ENCODE measurements at regions not wholly inside any gene's neighbourhood (a gene's known extent, or its start where the extent isn't known, plus 50 kb on each side); places are given as distances from the start of the nearest gene placed in this dataset.

DNA sequence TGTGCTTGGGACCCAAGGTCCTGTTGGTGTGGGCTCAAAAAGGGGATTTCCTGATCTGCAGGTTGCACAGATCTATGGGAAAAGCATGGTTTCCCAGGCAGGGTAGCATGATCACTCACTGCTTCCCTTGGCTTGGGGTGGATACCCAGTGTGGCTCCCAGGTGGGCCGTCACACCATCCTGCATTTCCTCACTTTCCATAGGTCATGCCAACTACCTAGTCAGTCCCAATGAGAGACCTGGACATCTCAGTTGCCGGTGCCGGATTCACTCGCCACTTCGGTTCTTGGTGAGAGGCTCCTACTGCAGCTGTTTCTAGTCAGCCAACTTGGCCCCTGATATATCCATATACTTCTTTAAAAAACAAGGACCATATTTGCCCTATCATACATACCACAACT is 503.0 kb downstream of the PCDH17 start:
- intact Hi-C loops (cut with DNase I) = no loop called here

GRCh38 chr13:58142952-58143351 is 511.4 kb downstream of the PCDH17 start:
- no peak for DNase-seq (ENCODE audit: low spot score)
- intact Hi-C loops (cut with DNase I) = no loop called here

More for the DNA sequence above, 503.0 kb downstream of the PCDH17 start:
- DNase-seq (ENCODE audit: low spot score) = no peak

- DNase-seq (ENCODE audit: low spot score) = no peak
- intact Hi-C loops (cut with DNase I) = no loop called here
These were observed 513.1 kb downstream of the PCDH17 start for GRCh38 chr13:58144616-58145015.

GRCh38 chr13:58151452-58151851 is 519.9 kb downstream of the PCDH17 start:
- intact Hi-C loops (cut with DNase I) = no loop called here
- no peak for DNase-seq (ENCODE audit: low spot score)

- intact Hi-C loops (cut with DNase I) = no loop called here
- DNase-seq (ENCODE audit: low spot score) = no peak
These were observed 529.4 kb downstream of the PCDH17 start for GRCh38 chr13:58160980-58161379.

DNA sequence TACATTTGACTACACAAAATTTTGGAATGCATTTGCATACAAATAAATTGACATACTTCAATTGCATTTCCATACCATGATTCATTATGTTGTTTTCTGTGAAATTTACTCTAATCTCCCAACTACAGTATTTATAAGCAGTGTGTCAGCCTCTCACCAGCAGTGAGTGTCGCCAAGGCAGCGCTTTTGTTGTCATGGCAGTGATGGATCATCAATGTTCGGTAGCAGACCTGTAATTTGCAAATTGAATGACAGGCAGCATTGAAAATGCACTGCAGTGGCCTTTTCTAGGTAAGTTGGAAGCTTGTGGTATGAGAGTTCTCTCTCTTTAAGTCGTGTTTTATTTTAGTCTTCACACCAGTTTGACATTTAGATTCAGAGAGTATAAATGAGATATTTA is 534.1 kb downstream of the PCDH17 start:
- intact Hi-C loops (cut with DNase I) = no loop called here
- no peak for DNase-seq (ENCODE audit: low spot score)

DNA sequence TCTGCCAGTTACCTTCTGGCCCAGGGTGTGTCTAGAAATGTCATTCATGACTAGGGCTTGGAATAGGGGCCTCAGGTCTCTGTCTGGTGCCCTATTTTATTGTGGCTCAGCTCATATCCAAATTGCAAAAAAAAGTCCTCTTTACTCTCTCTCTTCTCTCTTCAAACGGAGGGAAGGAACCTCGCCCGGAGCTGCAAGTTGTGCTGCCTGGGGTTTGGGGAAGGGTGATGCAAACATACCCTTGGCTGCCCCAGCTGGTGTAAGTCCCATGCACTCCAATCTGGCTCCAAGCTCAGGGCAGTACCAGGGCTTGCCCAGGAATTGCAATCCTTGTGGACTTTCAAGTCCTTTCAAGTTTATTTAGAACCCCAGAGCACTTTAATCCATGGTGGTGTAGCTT is 549.6 kb downstream of the PCDH17 start:
- DNase-seq (ENCODE audit: low spot score) = peak; percentile 72
- intact Hi-C loops (cut with DNase I) = no loop called here

GRCh38 chr13:58187881-58188280 is 556.3 kb downstream of the PCDH17 start:
- no peak for DNase-seq (ENCODE audit: low spot score)
- intact Hi-C loops (cut with DNase I) = no loop called here

GRCh38 chr13:58190577-58190976 is 559.0 kb downstream of the PCDH17 start:
- DNase-seq (ENCODE audit: low spot score) = no peak
- intact Hi-C loops (cut with DNase I) = no loop called here

GRCh38 chr13:58191754-58192153 is 560.2 kb downstream of the PCDH17 start:
- DNase-seq (ENCODE audit: low spot score) = no peak
- intact Hi-C loops (cut with DNase I) = no loop called here

GRCh38 chr13:58202099-58202498 is 570.6 kb downstream of the PCDH17 start:
- intact Hi-C loops (cut with DNase I) = no loop called here
- no peak for DNase-seq (ENCODE audit: low spot score)

GRCh38 chr13:58207501-58207900 is 576.0 kb downstream of the PCDH17 start:
- intact Hi-C loops (cut with DNase I) = no loop called here
- DNase-seq (ENCODE audit: low spot score) = no peak

- intact Hi-C loops (cut with DNase I) = no loop called here
These were observed 603.9 kb downstream of the PCDH17 start for GRCh38 chr13:58235454-58235853.

GRCh38 chr13:58238972-58239773 is 607.6 kb downstream of the PCDH17 start:
- no peak for DNase-seq (ENCODE audit: low spot score)
- intact Hi-C loops (cut with DNase I) = no loop called here

More at GRCh38 chr13:58235454-58235853, 603.9 kb downstream of the PCDH17 start:
- no peak for DNase-seq (ENCODE audit: low spot score)

GRCh38 chr13:58239774-58240268 is 608.3 kb downstream of the PCDH17 start:
- DNase-seq (ENCODE audit: low spot score) = no peak
- intact Hi-C loops (cut with DNase I) = no loop called here

- intact Hi-C loops (cut with DNase I) = no loop called here
- DNase-seq (ENCODE audit: low spot score) = no peak
These were observed 615.5 kb downstream of the PCDH17 start for GRCh38 chr13:58247080-58247479.

DNA sequence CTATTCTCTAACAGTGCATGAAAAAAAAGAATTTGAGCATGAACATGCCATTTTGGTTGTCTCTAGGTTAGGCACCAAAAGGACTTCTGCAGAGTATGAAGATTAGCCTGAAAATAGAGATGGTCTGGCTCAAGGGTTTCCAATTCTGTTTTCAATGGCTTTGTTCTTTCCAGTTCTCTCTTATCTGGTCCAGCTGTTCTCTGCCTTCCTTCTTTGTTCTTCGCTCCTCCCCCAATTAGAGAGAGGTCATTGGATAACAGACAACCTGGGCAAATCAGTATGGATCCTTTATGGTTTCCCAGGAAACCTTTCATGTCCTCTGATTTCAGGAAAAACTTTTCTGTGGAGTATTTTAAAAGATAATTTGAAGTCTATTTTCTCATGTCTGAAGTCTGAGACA is 623.4 kb downstream of the PCDH17 start:
- intact Hi-C loops (cut with DNase I) = no loop called here
- DNase-seq (ENCODE audit: low spot score) = no peak

DNA sequence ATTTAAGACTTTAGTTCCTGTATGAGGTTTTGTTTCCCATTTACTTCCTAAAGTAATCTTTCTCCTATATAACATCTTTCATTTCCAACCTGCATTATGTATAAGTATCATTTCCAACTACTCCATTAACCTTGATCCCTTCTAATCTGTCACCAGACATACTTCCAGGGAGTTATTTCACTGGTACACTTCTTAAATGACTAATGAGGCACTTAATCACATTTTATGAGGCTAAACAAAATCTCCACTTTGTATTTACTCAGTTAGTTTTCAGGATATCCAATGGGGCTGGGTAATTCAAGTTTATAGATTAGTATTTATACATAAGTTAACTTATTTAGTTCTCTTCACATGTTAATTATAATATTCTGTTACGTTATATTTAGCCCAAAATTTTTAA is 634.7 kb downstream of the PCDH17 start:
- intact Hi-C loops (cut with DNase I) = no loop called here
- no peak for DNase-seq (ENCODE audit: low spot score)

DNA sequence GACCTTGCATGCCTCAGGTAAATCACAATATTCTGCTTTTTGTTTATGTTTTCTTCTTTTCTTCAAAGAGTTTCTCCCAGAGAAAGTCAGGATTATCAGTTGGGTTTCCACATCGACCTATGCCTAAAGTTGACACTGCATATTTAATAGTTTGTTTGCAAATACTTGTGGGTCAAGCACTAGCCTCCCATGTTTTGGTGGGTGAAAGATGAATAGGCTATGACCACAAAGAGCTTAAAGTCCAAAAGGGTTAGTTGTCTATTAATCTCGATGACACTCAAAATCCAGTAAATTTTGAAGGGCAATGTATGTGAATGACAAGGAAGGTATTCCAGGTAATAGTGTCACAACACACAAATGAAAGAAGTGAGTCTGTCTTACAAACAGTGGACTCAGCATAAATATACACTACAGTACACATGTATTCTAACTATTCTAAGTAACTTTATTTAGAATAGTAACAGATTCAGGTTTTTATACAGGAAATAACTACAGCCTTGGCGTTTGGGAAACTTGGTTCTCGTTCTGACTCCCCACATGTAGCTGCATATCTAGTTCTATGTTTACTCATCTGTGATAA is 667.1 kb downstream of the PCDH17 start:
- intact Hi-C loops (cut with DNase I) = no loop called here
- DNase-seq (ENCODE audit: low spot score) = no peak

DNA sequence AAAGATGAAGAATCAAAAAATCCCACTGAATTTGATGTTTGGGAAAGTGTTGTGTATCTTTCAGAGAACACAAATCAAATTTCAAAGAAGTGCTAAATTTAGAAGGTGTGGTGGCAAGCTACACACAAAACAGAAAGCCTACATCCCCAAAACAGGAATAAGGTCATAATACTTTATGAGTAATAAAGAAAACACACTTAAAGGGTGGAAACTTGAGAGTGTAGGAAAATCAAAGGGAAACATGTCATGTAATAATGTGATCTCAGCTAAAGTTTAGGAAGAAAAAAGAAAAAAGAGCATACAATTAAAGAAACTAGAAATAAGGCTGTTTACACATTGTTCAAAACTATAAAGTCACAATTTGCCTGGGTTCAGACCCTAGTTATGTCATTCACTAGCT is 668.7 kb downstream of the PCDH17 start:
- DNase-seq (ENCODE audit: low spot score) = no peak
- intact Hi-C loops (cut with DNase I) = no loop called here

Data from posterior vena cava (tissue), 2 donors.